ENCODE measurements at regions not wholly inside any gene's neighbourhood (a gene's known extent, or its start where the extent isn't known, plus 50 kb on each side); places are given as distances from the start of the nearest gene placed in this dataset. TPM values are rescaled to one million over a fixed set of nuclear protein-coding genes. Genes with fewer than 3 reads are reported as not detected.

Small RNAs in the stretch of these regions (microRNA-seq; reads per million reads assigned to microRNA genes)
- not detected for gene MIR4704 (ENCODE audit: borderline number of aligned reads)
- not detected for gene MIR548X2 (ENCODE audit: borderline number of aligned reads)
